WERI-Rb-1 (cell line): ENCODE measurements at regions not wholly inside any gene's neighbourhood (a gene's known extent, or its start where the extent isn't known, plus 50 kb on each side); places are given as distances from the start of the nearest gene placed in this dataset.
"Not testable (repeated sequence)": the region's sequence is repeated elsewhere in the genome, so short reads cannot be mapped to it uniquely, and the experiment has no call there.

Experiments
- DNase-seq: peaks from one replicate; pipeline ENCODE4 v3.0.0-alpha.2; 2020
- H3K27ac ChIP-seq: fragments of 250-450 bp; sonication (Bioruptor Pico); 2 replicates; pipeline ENCODE4 v1.5.1; 2020; ENCODE audit warnings: mild to moderate bottlenecking, moderate library complexity
- H3K27me3 ChIP-seq: fragments of 250-450 bp; sonication (Bioruptor Pico); 2 replicates; pipeline ENCODE4 v1.5.1; 2021; ENCODE audit warnings: mild to moderate bottlenecking, low read depth, moderate library complexity; ENCODE audit not compliant: insufficient read depth, severe bottlenecking
- H3K36me3 ChIP-seq: fragments of 250-450 bp; sonication (Bioruptor Pico); 2 replicates; pipeline ENCODE4 v1.5.1; 2020; ENCODE audit warnings: mild to moderate bottlenecking, moderate library complexity
- H3K4me3 ChIP-seq: 2 replicates; pipeline ENCODE4 v1.5.1; 2011; ENCODE audit warnings: low read depth, mild to moderate bottlenecking, control low read depth, low read length
- H3K9me3 ChIP-seq: fragments of 250-450 bp; sonication (Bioruptor Pico); 2 replicates; pipeline ENCODE4 v1.5.1; 2021; ENCODE audit warnings: mild to moderate bottlenecking, moderate library complexity; ENCODE audit not compliant: severe bottlenecking
- TF ChIP-seq, protein P1 (sequence below): IDR thresholded peaks from 2 replicates; pipeline ENCODE4 v1.5.1; 2011; ENCODE audit warnings: low read depth, mild to moderate bottlenecking, control low read depth, inconsistent platforms, low read length

DNA sequence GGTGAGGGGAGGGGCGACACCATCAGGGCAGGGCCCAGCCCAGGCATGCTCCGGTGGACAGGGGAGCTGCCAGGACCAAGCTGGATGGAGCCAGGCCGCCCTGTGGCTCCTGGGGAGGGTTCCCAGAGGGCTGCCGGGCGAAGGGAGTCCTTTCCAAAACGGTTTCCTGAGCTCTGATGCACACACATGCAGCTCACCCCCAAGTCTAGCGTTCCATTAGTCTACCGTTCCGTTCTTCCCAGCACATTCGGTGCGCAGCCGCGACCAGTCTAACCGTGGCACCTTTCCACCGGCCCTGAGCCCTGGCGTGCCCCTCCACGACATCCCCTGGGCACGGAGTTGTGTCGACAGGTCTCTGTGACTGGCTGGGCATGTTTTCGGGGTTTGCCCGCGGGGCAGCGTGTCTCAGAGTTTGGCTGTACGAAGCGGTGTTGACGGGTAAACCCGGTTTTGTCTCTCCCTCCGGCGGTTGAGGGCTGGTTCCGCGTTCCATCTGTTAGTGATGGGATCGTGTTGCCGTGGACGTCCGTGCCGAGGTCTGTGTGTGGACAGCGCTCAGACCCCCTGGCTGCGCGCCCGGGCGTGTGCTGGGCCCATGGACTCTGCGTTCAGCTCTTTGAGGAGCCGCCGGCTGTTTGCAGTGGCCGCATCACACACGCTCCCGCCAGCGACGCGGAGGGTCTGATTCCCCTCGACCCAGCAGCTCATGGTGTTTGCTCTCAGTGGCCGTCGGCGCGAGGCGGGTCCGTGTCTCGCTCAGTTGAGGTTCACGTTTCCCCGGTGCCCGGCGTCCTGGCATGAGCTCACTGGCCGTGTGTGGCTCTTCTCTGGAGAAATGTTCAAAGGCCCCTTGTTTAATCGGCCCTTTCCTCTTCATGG is 121.2 kb downstream of the IGLL1 start:
- Histone ChIP-seq H3K27me3 (no peaks in the 10 kb centered on the region), H3K27ac (no peak overlapping the region), H3K36me3 (no peaks in the 10 kb centered on the region), H3K4me3 (no peak overlapping the region), H3K9me3 (no peaks in the 10 kb centered on the region)
- no peak for DNase-seq
- TF ChIP-seq, protein P1, sequence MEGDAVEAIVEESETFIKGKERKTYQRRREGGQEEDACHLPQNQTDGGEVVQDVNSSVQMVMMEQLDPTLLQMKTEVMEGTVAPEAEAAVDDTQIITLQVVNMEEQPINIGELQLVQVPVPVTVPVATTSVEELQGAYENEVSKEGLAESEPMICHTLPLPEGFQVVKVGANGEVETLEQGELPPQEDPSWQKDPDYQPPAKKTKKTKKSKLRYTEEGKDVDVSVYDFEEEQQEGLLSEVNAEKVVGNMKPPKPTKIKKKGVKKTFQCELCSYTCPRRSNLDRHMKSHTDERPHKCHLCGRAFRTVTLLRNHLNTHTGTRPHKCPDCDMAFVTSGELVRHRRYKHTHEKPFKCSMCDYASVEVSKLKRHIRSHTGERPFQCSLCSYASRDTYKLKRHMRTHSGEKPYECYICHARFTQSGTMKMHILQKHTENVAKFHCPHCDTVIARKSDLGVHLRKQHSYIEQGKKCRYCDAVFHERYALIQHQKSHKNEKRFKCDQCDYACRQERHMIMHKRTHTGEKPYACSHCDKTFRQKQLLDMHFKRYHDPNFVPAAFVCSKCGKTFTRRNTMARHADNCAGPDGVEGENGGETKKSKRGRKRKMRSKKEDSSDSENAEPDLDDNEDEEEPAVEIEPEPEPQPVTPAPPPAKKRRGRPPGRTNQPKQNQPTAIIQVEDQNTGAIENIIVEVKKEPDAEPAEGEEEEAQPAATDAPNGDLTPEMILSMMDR: no peak

DNA sequence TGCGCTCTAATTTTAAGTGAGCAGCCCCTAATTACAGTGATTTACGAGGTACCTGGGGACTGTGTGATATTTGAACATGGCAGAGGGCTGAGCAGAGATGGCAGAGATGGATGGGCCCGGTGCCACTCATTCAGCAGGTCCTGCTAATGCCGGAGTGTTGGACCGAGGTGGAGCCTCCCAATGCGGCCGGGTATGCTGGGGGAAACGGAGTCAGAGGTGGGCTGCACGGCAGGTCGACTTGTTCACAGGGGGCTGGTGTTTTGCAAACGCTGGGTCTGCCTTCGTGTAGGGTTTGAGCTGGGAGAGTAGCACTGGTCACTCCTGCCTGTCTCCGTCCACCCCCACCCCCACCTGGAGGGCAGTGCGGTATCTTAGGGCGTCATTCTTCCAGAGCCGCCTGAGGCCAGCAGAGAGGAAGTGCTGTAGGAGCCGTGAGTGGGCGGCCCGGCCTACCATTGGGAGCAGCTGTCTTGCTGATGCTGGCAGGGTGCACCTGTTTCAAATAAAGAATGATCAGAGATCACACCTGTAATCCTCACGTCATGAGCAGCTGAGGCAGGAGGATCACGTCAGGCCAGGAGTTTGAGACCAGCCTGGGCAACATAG is 122.6 kb downstream of the IGLL1 start:
- Histone ChIP-seq H3K9me3 (no peaks in the 10 kb centered on the region), H3K4me3 (no peak overlapping the region), H3K36me3 (no peaks in the 10 kb centered on the region), H3K27ac (no peak overlapping the region), H3K27me3 (no peaks in the 10 kb centered on the region)
- TF ChIP-seq, protein P1: no peak
- DNase-seq: no peak

DNA sequence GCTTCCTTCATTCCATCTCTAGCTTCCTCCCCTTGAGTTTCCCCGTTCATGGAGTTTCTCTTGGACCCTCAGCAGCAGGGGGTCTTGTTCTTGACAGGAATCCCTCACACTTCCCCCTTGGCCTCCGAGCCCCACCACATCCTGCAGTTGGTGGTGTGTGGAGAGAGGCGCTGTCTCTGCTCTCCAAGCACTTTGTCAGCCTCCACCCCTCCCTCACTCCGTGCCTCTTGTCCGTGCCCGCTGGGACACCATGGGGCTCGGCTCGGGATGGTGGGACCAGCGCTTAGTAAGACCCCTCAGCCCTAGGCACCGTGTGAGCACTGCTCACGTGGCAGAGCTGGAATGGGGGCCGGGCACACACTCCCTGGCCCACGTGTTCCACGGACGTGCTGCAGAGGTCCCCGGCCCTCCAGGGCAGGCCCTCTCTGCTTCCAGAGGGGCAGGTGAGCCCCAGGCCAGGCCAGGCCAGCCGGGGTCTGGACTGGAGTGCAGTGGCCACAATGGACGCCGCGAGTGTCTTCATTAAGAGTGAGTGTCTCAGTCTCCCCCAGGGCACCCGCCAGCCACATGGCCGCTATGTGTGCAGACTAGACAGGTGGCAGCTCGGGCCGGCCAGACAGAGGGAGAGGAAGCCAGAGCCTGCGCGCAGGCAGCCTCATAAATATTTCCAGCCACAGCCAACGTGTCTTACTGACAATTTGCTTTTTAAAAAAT is 123.3 kb downstream of the IGLL1 start:
- H3K27me3 ChIP-seq, DNase-seq, H3K36me3 ChIP-seq, H3K9me3 ChIP-seq, H3K4me3 ChIP-seq, H3K27ac ChIP-seq: not testable (repeated sequence)

DNA sequence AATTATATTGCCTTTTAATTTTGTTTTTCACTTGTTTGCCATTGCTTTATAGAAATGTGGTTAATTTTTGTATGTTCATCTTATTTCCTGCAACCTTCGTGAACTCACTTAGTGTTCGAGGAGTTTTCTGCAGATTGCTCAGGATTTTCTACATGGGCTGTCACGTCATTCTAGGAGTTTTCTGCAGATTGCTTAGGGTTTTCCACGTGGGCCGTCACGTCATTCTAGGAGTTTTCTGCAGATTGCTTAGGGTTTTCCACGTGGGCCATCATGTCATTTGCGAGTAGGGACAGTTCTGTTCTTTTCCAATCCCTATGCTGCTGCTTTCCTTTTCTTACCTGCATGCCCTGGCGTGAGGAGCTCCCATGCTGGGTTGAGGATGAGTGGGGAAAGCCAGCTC is 125.7 kb downstream of the IGLL1 start:
- H3K36me3 ChIP-seq, H3K27me3 ChIP-seq, DNase-seq, H3K9me3 ChIP-seq, H3K27ac ChIP-seq, H3K4me3 ChIP-seq: not testable (repeated sequence)

DNA sequence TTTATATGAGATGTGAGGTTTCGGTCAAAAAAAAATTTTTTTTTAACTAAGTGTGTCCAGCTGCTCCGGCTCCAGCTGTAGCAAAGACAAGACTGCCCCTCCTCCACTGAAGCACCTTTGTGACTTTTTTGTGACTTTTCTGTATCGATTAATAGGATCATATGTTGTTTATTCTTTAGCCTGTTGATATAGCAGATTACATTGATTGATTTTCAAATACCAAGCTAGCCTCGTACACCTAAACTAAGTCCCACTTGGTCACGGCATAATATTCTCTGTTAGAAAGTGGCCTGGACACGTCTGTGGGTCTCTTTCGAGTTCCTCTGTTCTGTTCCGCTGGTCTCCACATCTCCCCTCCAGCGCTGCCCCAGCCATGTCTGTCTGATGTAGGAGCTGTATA is 126.8 kb downstream of the IGLL1 start:
- DNase-seq: no peak
- TF ChIP-seq, protein P1: no peak
- H3K9me3 ChIP-seq: no peaks in the 10 kb centered on the region
- H3K4me3 ChIP-seq: no peak overlapping the region
- H3K36me3 ChIP-seq: no peaks in the 10 kb centered on the region
- no peaks in the 10 kb centered on the region for H3K27me3 ChIP-seq
- H3K27ac ChIP-seq: no peak overlapping the region

DNA sequence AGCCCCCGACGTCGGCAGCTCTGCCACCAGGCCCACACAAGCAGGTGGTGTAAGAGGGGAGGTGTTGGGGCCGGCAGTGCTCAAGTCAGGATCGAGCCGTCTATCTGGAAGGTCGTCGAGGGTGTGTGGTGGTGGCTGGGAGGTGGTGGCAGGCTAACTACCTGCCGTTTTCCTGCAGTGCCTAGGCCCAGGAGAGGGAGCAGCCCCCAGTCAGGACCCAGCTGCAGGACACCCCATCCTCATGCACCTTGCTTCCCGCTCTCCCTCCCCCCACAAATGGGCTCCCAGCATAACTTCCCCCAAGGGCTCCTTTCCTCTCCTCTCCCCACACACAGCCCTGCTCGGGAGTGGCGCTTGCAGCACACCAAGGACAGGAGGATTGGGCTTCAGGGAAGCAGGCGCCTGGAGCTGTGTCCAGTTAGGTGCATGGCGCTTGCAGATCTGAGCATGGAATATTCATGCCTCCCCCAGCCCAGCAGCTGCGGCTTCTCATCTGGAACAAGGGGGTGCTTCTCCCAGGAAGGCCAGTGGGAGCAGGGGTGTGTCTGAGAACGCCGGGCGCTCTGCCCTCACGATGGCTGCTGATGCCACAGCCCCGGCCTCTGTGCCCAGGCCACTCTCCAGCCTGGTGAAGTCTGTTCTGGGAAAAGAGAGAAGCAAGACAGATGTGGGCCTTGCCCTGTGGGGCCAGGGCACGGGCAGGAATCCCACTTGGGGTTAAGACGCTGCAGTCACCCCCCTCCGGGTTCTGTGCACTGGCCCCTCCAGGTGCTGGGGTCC is 127.7 kb downstream of the IGLL1 start:
- no peaks in the 10 kb centered on the region for H3K36me3 ChIP-seq
- H3K4me3 ChIP-seq: no peak overlapping the region
- no peaks in the 10 kb centered on the region for H3K9me3 ChIP-seq
- TF ChIP-seq, protein P1: no peak
- DNase-seq: no peak
- no peaks in the 10 kb centered on the region for H3K27me3 ChIP-seq
- no peak overlapping the region for H3K27ac ChIP-seq

DNA sequence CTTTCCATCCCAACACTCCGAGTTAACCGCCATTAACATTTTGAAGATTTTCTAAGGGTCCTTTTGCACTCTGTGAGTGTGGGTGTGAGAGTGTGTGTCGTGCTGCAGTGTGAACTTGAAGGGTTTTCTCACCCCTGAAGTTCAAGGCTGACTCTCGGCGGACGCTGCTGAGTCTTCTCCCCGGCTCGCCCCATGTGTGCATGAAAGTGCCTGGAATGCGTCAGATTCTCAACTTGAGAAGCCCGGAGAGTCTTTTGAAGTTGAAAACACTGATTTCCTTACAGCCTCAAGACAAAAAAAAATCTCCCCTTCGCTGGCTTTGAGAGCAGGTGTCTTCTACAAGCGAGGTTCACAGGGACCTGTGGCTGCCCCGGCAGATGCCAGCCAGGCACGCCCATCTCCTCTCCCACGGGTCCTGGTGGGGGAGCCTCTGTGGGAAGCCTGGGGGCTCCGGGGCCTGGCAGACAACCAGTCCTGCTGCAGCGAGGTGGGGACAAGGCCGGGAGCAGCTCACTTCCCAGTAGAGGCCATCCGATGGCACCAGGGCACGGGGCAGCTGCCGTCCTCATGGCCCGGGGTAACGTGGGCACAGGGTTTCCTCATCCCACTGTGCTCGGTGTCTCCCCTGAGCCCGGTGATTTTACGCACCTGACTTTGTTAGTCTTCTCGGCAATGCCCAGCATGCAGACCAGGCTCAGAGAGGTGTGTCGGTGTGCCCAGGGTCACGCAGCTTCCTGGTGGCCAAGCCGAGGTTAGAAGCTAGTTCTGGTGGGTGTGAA is 128.4 kb downstream of the IGLL1 start:
- not testable (repeated sequence) for DNase-seq, H3K27me3 ChIP-seq, H3K27ac ChIP-seq, H3K9me3 ChIP-seq, H3K4me3 ChIP-seq, H3K36me3 ChIP-seq

DNA sequence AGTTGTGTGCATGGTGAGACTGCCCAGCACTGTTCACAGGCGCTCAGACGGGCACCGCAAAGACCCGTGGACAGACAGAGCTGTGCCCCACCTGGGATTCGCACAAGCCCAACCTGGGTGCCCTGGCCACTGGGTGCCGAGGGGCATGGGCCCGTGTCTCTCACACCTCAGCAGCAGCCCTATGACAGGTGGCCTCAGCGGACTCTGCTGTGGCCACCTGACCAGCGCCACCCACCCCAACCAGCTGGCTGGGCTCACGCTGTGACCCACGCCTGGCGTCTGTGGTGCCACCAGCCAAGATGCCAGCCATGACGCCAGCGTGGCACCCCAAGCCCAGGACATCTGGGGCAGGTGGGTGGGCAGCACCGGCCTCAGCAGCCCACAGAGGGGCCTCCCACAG is 129.3 kb downstream of the IGLL1 start:
- H3K27ac ChIP-seq, H3K36me3 ChIP-seq, H3K4me3 ChIP-seq, H3K9me3 ChIP-seq, H3K27me3 ChIP-seq, DNase-seq: not testable (repeated sequence)
